DMS53 (cell line): ENCODE measurements at regions not wholly inside any gene's neighbourhood (a gene's known extent, or its start where the extent isn't known, plus 50 kb on each side); places are given as distances from the start of the nearest gene placed in this dataset.
"Not testable (repeated sequence)": the region's sequence is repeated elsewhere in the genome, so short reads cannot be mapped to it uniquely, and the experiment has no call there.

Source experiments
- DNase-seq: peaks from one replicate; lab custom pipeline; 2025; lab: John Stamatoyannopoulos, UW

GRCh38 chr11:34794696-34795095 is 121.5 kb downstream of the APIP start:
- DNase-seq, result no peak

GRCh38 chr11:34793666-34794065 is 122.5 kb downstream of the APIP start:
- no peak for DNase-seq

- DNase-seq, result no peak
Measured at GRCh38 chr11:34792814-34793258, 123.3 kb downstream of the APIP start.

GRCh38 chr11:34791780-34792542 is 124.2 kb downstream of the APIP start:
- no peak for DNase-seq

GRCh38 chr11:34790620-34791019 is 125.6 kb downstream of the APIP start:
- peak; percentile 41 for DNase-seq

- peak; percentile 48 for DNase-seq
Measured at GRCh38 chr11:34789196-34789834, 126.9 kb downstream of the APIP start.

GRCh38 chr11:34788642-34789041 is 127.5 kb downstream of the APIP start:
- DNase-seq, result peak; percentile 91

GRCh38 chr11:34787895-34788294 is 128.3 kb downstream of the APIP start:
- DNase-seq, result peak; percentile 6

GRCh38 chr11:34787348-34787747 is 128.8 kb downstream of the APIP start:
- DNase-seq, result no peak

GRCh38 chr11:34784318-34784841 is 131.8 kb downstream of the APIP start:
- DNase-seq, result peak; percentile 64

- DNase-seq, result peak; percentile 64
Measured at GRCh38 chr11:34783816-34784317, 132.3 kb downstream of the APIP start.

GRCh38 chr11:34781826-34782225 is 134.4 kb downstream of the APIP start:
- DNase-seq, result not testable (repeated sequence)

GRCh38 chr11:34775417-34775888 is 140.7 kb downstream of the APIP start:
- no peak for DNase-seq

GRCh38 chr11:34774604-34775003 is 141.6 kb downstream of the APIP start:
- no peak for DNase-seq

GRCh38 chr11:34773826-34774225 is 142.4 kb downstream of the APIP start:
- DNase-seq, result no peak

- DNase-seq, result no peak
Measured at GRCh38 chr11:34773211-34773610, 143.0 kb downstream of the APIP start.

- no peak for DNase-seq
Measured at GRCh38 chr11:34770111-34770510, 146.1 kb downstream of the APIP start.

- no peak for DNase-seq
Measured at GRCh38 chr11:34769224-34769623, 147.0 kb downstream of the APIP start.

- DNase-seq, result not testable (repeated sequence)
Measured at GRCh38 chr11:34762625-34763024, 141.7 kb downstream of the EHF start.

- no peak for DNase-seq
Measured at GRCh38 chr11:34758262-34758661, 137.4 kb downstream of the EHF start.

GRCh38 chr11:34757026-34757451 is 136.1 kb downstream of the EHF start:
- peak; percentile 32 for DNase-seq

- DNase-seq, result no peak
Measured at GRCh38 chr11:34756591-34756990, 135.7 kb downstream of the EHF start.

- no peak for DNase-seq
Measured at GRCh38 chr11:34755671-34756070, 134.8 kb downstream of the EHF start.
